ENCODE measurements at regions not wholly inside any gene's neighbourhood (a gene's known extent, or its start where the extent isn't known, plus 50 kb on each side); places are given as distances from the start of the nearest gene placed in this dataset.

DNA sequence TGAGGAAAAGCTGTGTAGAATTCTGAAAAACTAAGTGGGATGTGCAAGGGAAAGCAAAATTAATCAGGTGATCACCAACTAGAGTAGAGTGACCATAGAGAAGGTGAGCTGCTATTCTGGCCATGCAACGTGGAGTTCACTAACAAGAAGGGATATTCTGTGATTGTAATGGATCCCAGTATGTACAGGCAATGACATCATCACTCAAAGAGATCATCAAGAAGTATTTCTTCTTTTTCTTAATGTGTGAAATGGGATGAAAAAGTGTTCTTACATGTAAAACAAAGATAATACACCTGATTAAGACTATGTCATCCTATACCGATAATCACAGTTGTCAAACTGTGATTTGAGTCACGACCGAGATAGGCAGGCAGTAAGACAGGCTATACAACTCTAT, 101.2 kb downstream of the SMPDL3A start:
- TF ChIP-seq CTCF (IDR thresholded peaks at IDR 0.05; ENCODE audit: low read length) (no peak), EZH2phosphoT487 (IDR thresholded peaks at IDR 0.05; ENCODE audit: low read length) (no peak)

Measured in MM.1S (cell line).